K562 (cell line): ENCODE measurements at regions not wholly inside any gene's neighbourhood (a gene's known extent, or its start where the extent isn't known, plus 50 kb on each side); places are given as distances from the start of the nearest gene placed in this dataset.

Experiments
- E2F6 ChIP-seq, 2 experiments: IDR thresholded peaks; 2 replicates each; pipeline ENCODE4 v1.6.1; 2011; ENCODE audit warnings: borderline replicate concordance in 1 of 2, control low read depth in 1 of 2, low read depth in 1 of 2, low read length in 1 of 2, mild to moderate bottlenecking in 1 of 2, mixed read lengths in 1 of 2, moderate library complexity in 1 of 2; ENCODE audit not compliant: insufficient read depth in 1 of 2, insufficient read length in 1 of 2, poor library complexity in 1 of 2, severe bottlenecking in 1 of 2; ENCODE audit errors: extremely low read depth in 1 of 2
- FOXM1 ChIP-seq, 2 experiments: fragments of 450-650 bp in 1 of 2; sonication (generic) in 1 of 2; formaldehyde crosslinking in 1 of 2; IDR thresholded peaks; 2 replicates each; pipeline versions ENCODE4 v1.6.1 to v1.9.0; 2017 to 2022; ENCODE audit warnings: low read depth in 2 of 2, mild to moderate bottlenecking in 2 of 2, missing genetic modification reagents in 1 of 2, moderate library complexity in 1 of 2
- HDAC6 ChIP-seq: IDR thresholded peaks from 2 replicates; pipeline ENCODE4 v1.6.1; 2012; ENCODE audit warnings: low read depth, mild to moderate bottlenecking, control low read depth, inconsistent platforms, low read length, moderate library complexity
- HNRNPUL1 ChIP-seq: fragments of 200-400 bp; formaldehyde crosslinking; IDR thresholded peaks from 2 replicates; pipeline ENCODE4 v1.6.1; 2017; ENCODE audit warnings: low read length
- MAX ChIP-seq: sonication (generic); formaldehyde crosslinking; IDR thresholded peaks from 2 replicates; pipeline ENCODE4 v1.9.0; 2022; ENCODE audit warnings: mild to moderate bottlenecking, missing genetic modification reagents
- POLR2A ChIP-seq: fragments of 450-650 bp; conservative IDR thresholded peaks from 2 replicates; pipeline ENCODE4 v1.6.1; 2016
- RFX1 ChIP-seq: fragments of 450-650 bp; IDR thresholded peaks from 2 replicates; pipeline ENCODE4 v1.6.1; 2016; ENCODE audit warnings: mild to moderate bottlenecking, moderate library complexity
- RFX5 ChIP-seq: IDR thresholded peaks from 2 replicates; pipeline ENCODE4 v1.6.1; 2011; ENCODE audit warnings: low read depth, mild to moderate bottlenecking, improper control_type of control experiment, low read length
- TBP ChIP-seq: optimal IDR thresholded peaks from 2 replicates; pipeline ENCODE3; 2011; ENCODE audit warnings: low read depth, low read length, improper control_type of control experiment
- ZBTB26 ChIP-seq: fragments of 450-650 bp; formaldehyde crosslinking; IDR thresholded peaks from 2 replicates; pipeline ENCODE4 v1.4.0; 2022; ENCODE audit warnings: missing genetic modification characterization

DNA sequence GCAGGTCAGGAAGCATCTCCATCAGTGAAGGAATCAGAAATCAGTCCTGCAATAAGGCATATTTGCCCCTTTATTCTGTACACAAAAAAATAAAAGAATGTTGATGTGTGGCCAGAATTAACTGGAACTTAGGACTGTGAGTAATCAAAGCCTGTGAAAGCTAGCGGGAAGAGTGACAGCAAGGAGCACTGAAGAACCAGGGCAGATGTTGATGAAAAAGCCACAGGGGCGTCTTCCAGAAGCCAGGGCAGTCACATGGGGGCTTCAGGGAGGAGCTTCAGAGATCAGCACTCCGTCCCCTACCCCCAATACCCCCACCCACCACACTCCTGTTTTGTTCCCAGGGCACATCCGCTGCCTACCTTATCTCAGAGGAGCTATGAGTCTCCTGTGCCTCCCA lies 502.8 kb downstream of the AJAP1 start:
- TF ChIP-seq POLR2A = no peak
- TF ChIP-seq RFX1 = no peak
- TF ChIP-seq ZBTB26 = no peak
- TF ChIP-seq RFX5 = no peak
- TF ChIP-seq HNRNPUL1 = no peak
- no peak for TF ChIP-seq HDAC6
- no peak for TF ChIP-seq TBP
- TF ChIP-seq E2F6 (IDR thresholded peaks at IDR 0.05; ENCODE audit: borderline replicate concordance in 1 of 2, extremely low read depth in 1 of 2, insufficient read depth in 1 of 2, insufficient read length in 1 of 2, low read depth in 1 of 2, low read length in 1 of 2, poor library complexity in 1 of 2, severe bottlenecking in 1 of 2) = no peak
- TF ChIP-seq MAX (CRISPR knock-in tag) = no peak
- TF ChIP-seq FOXM1 (IDR thresholded peaks at IDR 0.05; ENCODE audit: low read depth) = no peak
- no peak for TF ChIP-seq FOXM1 (CRISPR knock-in tag; IDR thresholded peaks at IDR 0.05; ENCODE audit: low read depth)
